ENCODE measurements at regions not wholly inside any gene's neighbourhood (a gene's known extent, or its start where the extent isn't known, plus 50 kb on each side); places are given as distances from the start of the nearest gene placed in this dataset.

GRCh38 chr10:109275960-109276359, 647.4 kb downstream of the XPNPEP1 start:
- Histone ChIP-seq H3K36me3 (no peaks in the 10 kb centered on the region), H3K4me3 (no peak overlapping the region), H3K9me3 (ENCODE audit: low read depth) (peaks cover 6% of the 10 kb centered on the region), H3K4me1 (ENCODE audit: low read depth) (no peaks in the 10 kb centered on the region), H3K27ac (no peak overlapping the region), H3K27me3 (no peaks in the 10 kb centered on the region)
- no peak for TF ChIP-seq CTCF (IDR thresholded peaks at IDR 0.05; ENCODE audit: low read depth, low read length)
- no peak for DNase-seq (ENCODE audit: low read depth in 1 of 2, low spot score in 1 of 2)

GRCh38 chr10:109274681-109275080, 648.6 kb downstream of the XPNPEP1 start:
- Histone ChIP-seq H3K4me1 (ENCODE audit: low read depth) (no peaks in the 10 kb centered on the region), H3K27me3 (no peaks in the 10 kb centered on the region), H3K36me3 (no peaks in the 10 kb centered on the region), H3K4me3 (no peak overlapping the region), H3K9me3 (ENCODE audit: low read depth) (peaks cover 6% of the 10 kb centered on the region), H3K27ac (no peak overlapping the region)
- no peak for TF ChIP-seq CTCF (IDR thresholded peaks at IDR 0.05; ENCODE audit: low read depth, low read length)
- no peak for DNase-seq (ENCODE audit: low read depth in 1 of 2, low spot score in 1 of 2)

- Histone ChIP-seq H3K9me3 (ENCODE audit: low read depth) (peaks cover 6% of the 10 kb centered on the region), H3K36me3 (no peaks in the 10 kb centered on the region), H3K4me3 (no peak overlapping the region), H3K4me1 (ENCODE audit: low read depth) (no peaks in the 10 kb centered on the region), H3K27ac (no peak overlapping the region), H3K27me3 (no peaks in the 10 kb centered on the region)
- no peak for DNase-seq (ENCODE audit: low read depth in 1 of 2, low spot score in 1 of 2)
- no peak for TF ChIP-seq CTCF (IDR thresholded peaks at IDR 0.05; ENCODE audit: low read depth, low read length)
Observed at GRCh38 chr10:109270173-109270572, 653.1 kb downstream of the XPNPEP1 start.

GRCh38 chr10:109264004-109264403, 659.3 kb downstream of the XPNPEP1 start:
- TF ChIP-seq CTCF (IDR thresholded peaks at IDR 0.05; ENCODE audit: low read depth, low read length) = no peak
- no peaks in the 10 kb centered on the region for H3K9me3 ChIP-seq (ENCODE audit: low read depth)
- H3K27me3 ChIP-seq = no peaks in the 10 kb centered on the region
- DNase-seq (ENCODE audit: low read depth in 1 of 2, low spot score in 1 of 2) = no peak
- no peaks in the 10 kb centered on the region for H3K36me3 ChIP-seq
- H3K27ac ChIP-seq = no peak overlapping the region
- no peaks in the 10 kb centered on the region for H3K4me1 ChIP-seq (ENCODE audit: low read depth)
- H3K4me3 ChIP-seq = no peak overlapping the region

GRCh38 chr10:109261231-109261630, 662.1 kb downstream of the XPNPEP1 start:
- TF ChIP-seq CTCF (IDR thresholded peaks at IDR 0.05; ENCODE audit: low read depth, low read length) = no peak
- Histone ChIP-seq H3K27ac (no peak overlapping the region), H3K4me1 (ENCODE audit: low read depth) (no peaks in the 10 kb centered on the region), H3K27me3 (no peaks in the 10 kb centered on the region), H3K9me3 (ENCODE audit: low read depth) (no peaks in the 10 kb centered on the region), H3K36me3 (no peaks in the 10 kb centered on the region), H3K4me3 (no peak overlapping the region)
- DNase-seq (ENCODE audit: low read depth in 1 of 2, low spot score in 1 of 2) = no peak

GRCh38 chr10:109259293-109259692, 664.0 kb downstream of the XPNPEP1 start:
- Histone ChIP-seq H3K4me3 (no peak overlapping the region), H3K27me3 (no peaks in the 10 kb centered on the region), H3K27ac (no peak overlapping the region), H3K36me3 (no peaks in the 10 kb centered on the region), H3K4me1 (ENCODE audit: low read depth) (no peaks in the 10 kb centered on the region), H3K9me3 (ENCODE audit: low read depth) (no peaks in the 10 kb centered on the region)
- DNase-seq (ENCODE audit: low read depth in 1 of 2, low spot score in 1 of 2) = no peak
- TF ChIP-seq CTCF (IDR thresholded peaks at IDR 0.05; ENCODE audit: low read depth, low read length) = no peak
